Neural progenitor cell (in vitro differentiated cells): ENCODE measurements at regions not wholly inside any gene's neighbourhood (a gene's known extent, or its start where the extent isn't known, plus 50 kb on each side); places are given as distances from the start of the nearest gene placed in this dataset.

Source experiments
- DNase-seq: peaks from one replicate; pipeline ENCODE4 v3.0.0-alpha.2; 2016; ENCODE audit warnings: low spot score
- H2AFZ ChIP-seq: fragments of 200-600 bp; sonication (generic); replicated peaks from 2 replicates; pipeline ENCODE4 v1.6.1; 2016; ENCODE audit warnings: antibody characterized with exemption
- H3F3A ChIP-seq: fragments of 200-600 bp; sonication (generic); 2 replicates; pipeline ENCODE4 v1.6.1; 2016; ENCODE audit warnings: antibody characterized with exemption, low read depth
- H3K27ac ChIP-seq: fragments of 200-600 bp; sonication (generic); 2 replicates; pipeline ENCODE4 v1.5.1; 2016; ENCODE audit warnings: mild to moderate bottlenecking
- H3K27me3 ChIP-seq: fragments of 200-600 bp; sonication (generic); 2 replicates; pipeline ENCODE4 v1.6.1; 2016; ENCODE audit warnings: mild to moderate bottlenecking, moderate library complexity
- H3K36me3 ChIP-seq: fragments of 200-600 bp; sonication (generic); 2 replicates; pipeline ENCODE4 v1.5.1; 2016
- H3K4me1 ChIP-seq: fragments of 200-600 bp; sonication (generic); 2 replicates; pipeline ENCODE4 v1.6.1; 2016; ENCODE audit warnings: mixed run types
- H3K4me2 ChIP-seq: fragments of 200-600 bp; sonication (generic); 2 replicates; pipeline ENCODE4 v1.6.1; 2016
- H3K4me3 ChIP-seq: fragments of 200-600 bp; sonication (generic); 2 replicates; pipeline ENCODE4 v1.5.1; 2016
- H3K79me2 ChIP-seq: fragments of 200-600 bp; sonication (generic); 2 replicates; pipeline ENCODE4 v1.6.1; 2016; ENCODE audit warnings: low read depth
- H3K9ac ChIP-seq: fragments of 200-600 bp; sonication (generic); 2 replicates; pipeline ENCODE4 v1.6.1; 2016
- H3K9me3 ChIP-seq: fragments of 200-600 bp; sonication (generic); 2 replicates; pipeline ENCODE4 v1.5.1; 2016; ENCODE audit warnings: low read depth
- H4K20me1 ChIP-seq: fragments of 200-600 bp; sonication (generic); 2 replicates; pipeline ENCODE4 v1.6.1; 2016; ENCODE audit warnings: low read depth
- H3K27ac Mint-ChIP-seq: 3 replicates; pipeline ENCODE4 v1.8.0; 2021; ENCODE audit warnings: mixed read lengths
- H3K27me3 Mint-ChIP-seq: 2 replicates; pipeline ENCODE4 v1.8.0; 2022; ENCODE audit warnings: low read depth, mild to moderate bottlenecking, inconsistent platforms, moderate library complexity, mixed read lengths; ENCODE audit not compliant: insufficient read depth
- H3K36me3 Mint-ChIP-seq: 3 replicates; pipeline ENCODE4 v1.8.0; 2021; ENCODE audit warnings: mixed read lengths
- H3K4me1 Mint-ChIP-seq: 3 replicates; pipeline ENCODE4 v1.8.0; 2021; ENCODE audit warnings: mixed read lengths
- H3K4me3 Mint-ChIP-seq: 3 replicates; pipeline ENCODE4 v1.8.0; 2021; ENCODE audit warnings: mild to moderate bottlenecking, moderate library complexity, mixed read lengths
- H3K9me3 Mint-ChIP-seq: 3 replicates; pipeline ENCODE4 v1.8.0; 2020; ENCODE audit warnings: mixed read lengths
- CTCF ChIP-seq: fragments of 200-600 bp; sonication (generic); IDR thresholded peaks from 2 replicates; pipeline ENCODE4 v1.5.1; 2017; ENCODE audit warnings: antibody characterized with exemption, mild to moderate bottlenecking
- EZH2 ChIP-seq: fragments of 200-600 bp; sonication (generic); IDR thresholded peaks from 2 replicates; pipeline ENCODE4 v1.6.1; 2017; ENCODE audit warnings: antibody characterized with exemption, mild to moderate bottlenecking, moderate library complexity
- EZH2phosphoT487 ChIP-seq: fragments of 200-600 bp; sonication (generic); IDR thresholded peaks from 2 replicates; pipeline ENCODE4 v1.6.1; 2017; ENCODE audit warnings: antibody characterized with exemption

DNA sequence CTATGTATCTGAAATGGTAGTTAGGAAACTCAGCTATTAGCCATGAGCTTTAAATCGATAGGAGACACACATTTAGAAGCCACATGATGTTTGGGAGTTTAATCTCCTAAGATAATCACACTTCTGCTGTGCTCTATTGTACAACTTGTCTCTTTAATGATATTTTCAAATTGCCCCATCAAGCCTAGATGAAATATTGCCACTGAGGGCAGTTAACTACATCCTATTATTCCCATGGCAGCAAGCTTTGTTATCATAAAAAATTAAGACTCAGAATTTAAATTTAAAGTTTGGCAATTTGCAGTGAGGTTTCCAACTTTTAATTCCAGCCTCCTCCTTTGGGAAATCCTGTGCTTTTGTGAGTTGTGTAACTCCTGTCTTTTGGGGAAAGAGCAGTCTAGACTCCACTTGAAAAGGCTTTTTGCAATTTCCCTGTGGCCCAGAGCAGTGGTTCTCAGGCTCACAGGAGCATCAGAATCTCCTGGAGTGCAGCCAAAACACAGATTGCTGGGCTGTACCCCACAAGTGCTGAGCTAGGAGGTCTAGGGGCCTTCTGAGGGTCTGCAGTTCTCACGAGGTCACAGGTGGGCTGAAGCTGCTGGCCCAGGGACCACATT lies 792.4 kb downstream of the QKI start:
- no peak overlapping the region for H2AFZ ChIP-seq
- no peaks in the 10 kb centered on the region for H3K9me3 ChIP-seq
- peaks cover 3% of the 10 kb centered on the region for H3K36me3 Mint-ChIP-seq
- no peak overlapping the region for H3K27ac ChIP-seq
- no peak overlapping the region for H3K9ac ChIP-seq
- no peak for DNase-seq
- no peak for TF ChIP-seq CTCF
- TF ChIP-seq EZH2phosphoT487, result no peak
- no peak for TF ChIP-seq EZH2
- no peaks in the 10 kb centered on the region for H3K4me1 ChIP-seq
- no peak overlapping the region for H3K27ac Mint-ChIP-seq
- H3F3A ChIP-seq, result no peaks in the 10 kb centered on the region
- no peaks in the 10 kb centered on the region for H4K20me1 ChIP-seq
- no peak overlapping the region for H3K4me2 ChIP-seq
- H3K79me2 ChIP-seq, result no peaks in the 10 kb centered on the region
- H3K27me3 ChIP-seq, result no peaks in the 10 kb centered on the region
- peaks cover 10% of the 10 kb centered on the region for H3K9me3 Mint-ChIP-seq
- H3K4me1 Mint-ChIP-seq, result no peaks in the 10 kb centered on the region
- H3K4me3 ChIP-seq, result no peak overlapping the region
- H3K27me3 Mint-ChIP-seq, result peaks cover 3% of the 10 kb centered on the region
- H3K36me3 ChIP-seq, result no peaks in the 10 kb centered on the region
- H3K4me3 Mint-ChIP-seq, result no peak overlapping the region

DNA sequence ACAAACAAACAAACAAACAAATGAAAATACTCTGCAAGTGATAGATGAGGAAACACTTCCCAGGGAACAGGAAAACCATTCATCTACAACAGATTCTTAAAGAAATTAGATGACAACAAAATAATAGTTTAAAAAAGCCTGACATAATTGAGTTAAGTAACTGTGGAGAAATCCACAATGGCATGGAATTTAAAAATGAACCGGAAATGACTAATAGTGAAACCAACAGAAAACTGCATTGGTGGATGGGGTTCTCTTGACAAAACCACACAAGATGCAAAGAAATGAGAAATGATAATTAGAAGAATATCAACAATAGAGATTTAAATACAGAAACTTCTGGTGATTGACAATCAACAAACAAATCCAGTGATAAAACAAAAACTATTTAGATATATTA lies 785.6 kb downstream of the QKI start:
- Mint-ChIP-seq H3K4me1 (peaks cover 3% of the 10 kb centered on the region), H3K4me3 (no peak overlapping the region), H3K36me3 (peaks cover 3% of the 10 kb centered on the region), H3K27me3 (no peaks in the 10 kb centered on the region), H3K27ac (no peak overlapping the region), H3K9me3 (peaks cover 10% of the 10 kb centered on the region)
- H3F3A ChIP-seq, result no peaks in the 10 kb centered on the region
- no peak overlapping the region for H2AFZ ChIP-seq
- no peaks in the 10 kb centered on the region for H3K79me2 ChIP-seq
- H3K4me2 ChIP-seq, result no peak overlapping the region
- no peaks in the 10 kb centered on the region for H4K20me1 ChIP-seq
- no peaks in the 10 kb centered on the region for H3K36me3 ChIP-seq
- no peaks in the 10 kb centered on the region for H3K27me3 ChIP-seq
- no peak overlapping the region for H3K9ac ChIP-seq
- TF ChIP-seq CTCF (no peak), EZH2phosphoT487 (no peak), EZH2 (no peak)
- no peak for DNase-seq
- no peak overlapping the region for H3K4me3 ChIP-seq
- no peaks in the 10 kb centered on the region for H3K4me1 ChIP-seq
- H3K9me3 ChIP-seq, result no peaks in the 10 kb centered on the region
- no peak overlapping the region for H3K27ac ChIP-seq

GRCh38 chr6:164195942-164196281 lies 781.4 kb downstream of the QKI start:
- H3K9me3 Mint-ChIP-seq, result peaks cover 3% of the 10 kb centered on the region
- no peaks in the 10 kb centered on the region for H3K27me3 Mint-ChIP-seq
- H3K4me2 ChIP-seq, result no peak overlapping the region
- H3K9me3 ChIP-seq, result no peaks in the 10 kb centered on the region
- no peaks in the 10 kb centered on the region for H3K27me3 ChIP-seq
- DNase-seq, result no peak
- H4K20me1 ChIP-seq, result no peaks in the 10 kb centered on the region
- no peaks in the 10 kb centered on the region for H3K4me1 ChIP-seq
- no peak overlapping the region for H3K4me3 ChIP-seq
- no peaks in the 10 kb centered on the region for H3K36me3 ChIP-seq
- H3K4me3 Mint-ChIP-seq, result no peak overlapping the region
- no peak overlapping the region for H3K27ac Mint-ChIP-seq
- peaks cover 3% of the 10 kb centered on the region for H3K4me1 Mint-ChIP-seq
- H3K36me3 Mint-ChIP-seq, result no peaks in the 10 kb centered on the region
- H3K9ac ChIP-seq, result no peak overlapping the region
- no peak overlapping the region for H3K27ac ChIP-seq
- no peaks in the 10 kb centered on the region for H3F3A ChIP-seq
- TF ChIP-seq CTCF (no peak), EZH2phosphoT487 (no peak), EZH2 (no peak)
- no peak overlapping the region for H2AFZ ChIP-seq
- no peaks in the 10 kb centered on the region for H3K79me2 ChIP-seq
